GM20000 (cell line): ENCODE measurements at regions not wholly inside any gene's neighbourhood (a gene's known extent, or its start where the extent isn't known, plus 50 kb on each side); places are given as distances from the start of the nearest gene placed in this dataset.

Experiments
- DNase-seq: peaks from one replicate; pipeline ENCODE4 v3.0.0; 2012; ENCODE audit warnings: low spot score
- TF ChIP-seq, protein P1 (sequence below): IDR thresholded peaks from 2 replicates; pipeline ENCODE4 v1.5.1; 2012; ENCODE audit warnings: mild to moderate bottlenecking, control low read depth; ENCODE audit errors: extremely low read depth, missing control alignments

DNA sequence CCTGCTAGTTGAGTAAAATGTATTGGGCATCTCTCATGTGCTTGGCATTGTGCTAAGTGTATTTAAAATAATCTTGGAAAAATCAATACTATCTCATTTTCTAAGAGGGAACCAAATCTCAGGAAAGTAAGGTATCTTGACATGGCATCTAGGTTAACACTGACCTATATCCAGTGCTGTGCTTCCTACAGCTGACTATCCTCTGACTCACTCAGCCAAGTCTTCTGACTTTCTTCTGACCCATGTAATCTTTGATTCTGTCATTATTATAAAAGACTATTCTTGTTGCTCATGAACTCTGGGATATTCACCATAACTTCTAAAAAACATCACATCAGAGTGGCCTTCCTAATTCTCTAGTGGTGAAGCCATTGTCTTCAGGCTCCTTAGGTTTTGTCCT lies 304.1 kb upstream of the TENM4 start:
- DNase-seq: no peak
- TF ChIP-seq, protein P1, sequence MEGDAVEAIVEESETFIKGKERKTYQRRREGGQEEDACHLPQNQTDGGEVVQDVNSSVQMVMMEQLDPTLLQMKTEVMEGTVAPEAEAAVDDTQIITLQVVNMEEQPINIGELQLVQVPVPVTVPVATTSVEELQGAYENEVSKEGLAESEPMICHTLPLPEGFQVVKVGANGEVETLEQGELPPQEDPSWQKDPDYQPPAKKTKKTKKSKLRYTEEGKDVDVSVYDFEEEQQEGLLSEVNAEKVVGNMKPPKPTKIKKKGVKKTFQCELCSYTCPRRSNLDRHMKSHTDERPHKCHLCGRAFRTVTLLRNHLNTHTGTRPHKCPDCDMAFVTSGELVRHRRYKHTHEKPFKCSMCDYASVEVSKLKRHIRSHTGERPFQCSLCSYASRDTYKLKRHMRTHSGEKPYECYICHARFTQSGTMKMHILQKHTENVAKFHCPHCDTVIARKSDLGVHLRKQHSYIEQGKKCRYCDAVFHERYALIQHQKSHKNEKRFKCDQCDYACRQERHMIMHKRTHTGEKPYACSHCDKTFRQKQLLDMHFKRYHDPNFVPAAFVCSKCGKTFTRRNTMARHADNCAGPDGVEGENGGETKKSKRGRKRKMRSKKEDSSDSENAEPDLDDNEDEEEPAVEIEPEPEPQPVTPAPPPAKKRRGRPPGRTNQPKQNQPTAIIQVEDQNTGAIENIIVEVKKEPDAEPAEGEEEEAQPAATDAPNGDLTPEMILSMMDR: no peak

- TF ChIP-seq, protein P1: no peak
- no peak for DNase-seq
These were observed 301.3 kb upstream of the TENM4 start for GRCh38 chr11:79742176-79742575.

GRCh38 chr11:79739591-79739990 lies 298.8 kb upstream of the TENM4 start:
- TF ChIP-seq, protein P1: no peak
- no peak for DNase-seq

DNA sequence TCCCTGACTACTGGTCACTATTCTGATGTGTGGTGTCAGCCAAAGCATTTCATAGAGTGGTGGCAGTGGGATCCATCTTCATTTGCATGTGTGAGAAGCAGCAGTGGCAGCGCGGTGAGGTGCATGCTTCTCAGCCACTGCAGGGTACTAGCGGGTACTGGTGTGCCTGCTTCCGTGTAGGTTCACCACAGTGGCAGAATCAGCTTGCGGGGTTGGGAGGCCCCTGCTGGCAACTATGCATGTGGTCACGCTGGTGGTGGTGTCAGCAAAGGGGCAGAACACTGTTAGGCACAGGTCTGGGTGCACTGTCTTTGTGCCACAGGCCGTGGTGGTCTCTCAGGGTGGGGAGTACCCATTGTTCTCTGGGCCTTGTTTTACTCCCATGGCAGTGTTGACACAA lies 286.4 kb upstream of the TENM4 start:
- no peak for DNase-seq
- TF ChIP-seq, protein P1: no peak

DNA sequence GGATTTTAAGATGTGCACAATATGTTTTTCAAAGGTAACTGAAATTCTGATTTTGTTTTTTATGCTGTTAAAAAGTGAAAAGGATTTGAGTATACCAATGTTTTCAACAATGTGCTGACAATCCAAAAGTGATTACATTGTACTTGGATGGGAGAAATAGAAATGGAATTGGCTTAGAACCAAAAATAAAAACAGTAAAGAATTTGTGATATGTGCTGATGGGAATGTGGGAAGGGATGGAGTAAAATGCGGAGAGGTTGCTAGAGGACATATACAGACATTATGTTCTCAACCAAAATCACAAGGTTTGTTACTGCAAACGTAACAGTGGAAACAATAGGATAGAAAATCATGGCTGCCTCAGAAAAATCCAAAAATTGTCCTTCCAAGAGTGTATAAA lies 279.3 kb upstream of the TENM4 start:
- no peak for DNase-seq
- TF ChIP-seq, protein P1: no peak

DNA sequence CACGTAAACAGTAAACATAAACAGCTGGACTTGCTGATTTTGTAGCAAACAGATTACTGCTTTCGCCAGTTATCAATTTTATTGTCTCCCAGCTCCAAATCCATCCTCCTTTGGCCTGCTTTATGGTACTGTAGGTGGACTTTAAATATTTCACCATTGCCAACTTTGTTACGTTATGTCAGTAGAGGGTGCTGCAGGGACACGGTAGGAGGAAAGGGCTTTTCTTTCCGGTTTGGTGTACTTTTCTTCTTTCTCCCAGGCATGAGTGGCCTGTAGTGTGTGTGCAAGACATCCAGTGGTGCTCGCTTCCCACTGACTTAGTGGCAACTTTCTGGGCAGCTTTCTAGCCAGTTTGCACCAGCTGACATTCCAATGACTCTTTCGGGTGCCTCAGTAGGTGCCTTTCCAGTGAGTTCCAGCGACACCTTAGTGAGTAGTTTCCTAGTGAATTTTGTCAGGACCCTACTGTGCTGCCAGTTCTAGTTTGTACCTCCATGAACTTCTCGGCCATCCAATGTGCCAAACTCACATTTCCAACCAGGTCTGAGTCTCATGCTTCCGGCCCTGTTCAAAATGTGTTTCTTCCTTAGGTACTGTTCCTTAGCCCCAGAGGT lies 267.6 kb upstream of the TENM4 start:
- TF ChIP-seq, protein P1: peak; percentile 29
- DNase-seq: peak; percentile 33

GRCh38 chr11:79705648-79706047 lies 264.8 kb upstream of the TENM4 start:
- TF ChIP-seq, protein P1: no peak
- no peak for DNase-seq
